Mucosa of stomach (tissue), 1 donor: ENCODE measurements at regions not wholly inside any gene's neighbourhood (a gene's known extent, or its start where the extent isn't known, plus 50 kb on each side); places are given as distances from the start of the nearest gene placed in this dataset.
"Not testable (repeated sequence)": the region's sequence is repeated elsewhere in the genome, so short reads cannot be mapped to it uniquely, and the experiment has no call there.

Experiments
- H3K27me3 ChIP-seq: one replicate; pipeline ENCODE4 v1.7.0; 2013; ENCODE audit warnings: mild to moderate bottlenecking, low read length; ENCODE audit not compliant: control insufficient read depth, insufficient read depth
- H3K36me3 ChIP-seq: one replicate; pipeline ENCODE4 v1.7.0; 2013; ENCODE audit warnings: low read length; ENCODE audit not compliant: control insufficient read depth, insufficient read depth
- H3K4me1 ChIP-seq: one replicate; pipeline ENCODE4 v1.7.0; 2013; ENCODE audit warnings: mild to moderate bottlenecking, low read length; ENCODE audit not compliant: control insufficient read depth, insufficient read depth
- H3K4me3 ChIP-seq: one replicate; pipeline ENCODE4 v1.7.0; 2013; ENCODE audit warnings: low read length
- H3K9ac ChIP-seq: one replicate; pipeline ENCODE4 v1.7.0; 2013; ENCODE audit warnings: mild to moderate bottlenecking, low read length, moderate library complexity
- H3K9me3 ChIP-seq: one replicate; pipeline ENCODE4 v1.7.0; 2013; ENCODE audit warnings: mild to moderate bottlenecking, low read length, moderate library complexity; ENCODE audit not compliant: control insufficient read depth
- donor health status: Pancreatic carcinoma.

- not testable (repeated sequence) for H3K9ac ChIP-seq, H3K4me3 ChIP-seq
Measured at GRCh38 chr9:97248252-97248651, 59.2 kb upstream of the CCDC180 start.

DNA sequence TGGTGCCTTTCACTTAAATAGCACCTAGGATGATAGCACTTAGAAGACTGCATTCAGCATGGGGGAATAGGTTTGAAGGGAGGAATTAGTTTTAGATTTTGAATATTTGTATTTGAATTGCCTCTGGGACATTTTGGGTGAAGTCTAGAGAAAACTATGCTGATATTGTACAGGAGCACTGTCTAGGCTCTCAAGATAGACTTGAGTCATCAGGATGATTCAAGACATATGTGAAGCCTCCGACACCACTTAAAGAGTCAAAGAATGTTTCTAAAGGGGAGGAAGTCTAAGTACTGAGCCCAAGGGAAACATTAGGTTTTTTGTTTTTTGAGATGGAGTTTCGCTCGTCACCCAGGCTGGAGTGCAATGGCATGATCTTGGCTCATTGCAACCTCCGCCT is 63.9 kb upstream of the CCDC180 start:
- no peak overlapping the region for H3K9ac ChIP-seq
- peaks cover under 1% of the 10 kb centered on the region for H3K4me1 ChIP-seq
- H3K4me3 ChIP-seq, result no peak overlapping the region
- no peaks in the 10 kb centered on the region for H3K36me3 ChIP-seq
- H3K27me3 ChIP-seq, result no peaks in the 10 kb centered on the region
- no peaks in the 10 kb centered on the region for H3K9me3 ChIP-seq

More at GRCh38 chr9:97248252-97248651, 59.2 kb upstream of the CCDC180 start:
- H3K4me1 ChIP-seq, H3K9me3 ChIP-seq, H3K36me3 ChIP-seq, H3K27me3 ChIP-seq: not testable (repeated sequence)

DNA sequence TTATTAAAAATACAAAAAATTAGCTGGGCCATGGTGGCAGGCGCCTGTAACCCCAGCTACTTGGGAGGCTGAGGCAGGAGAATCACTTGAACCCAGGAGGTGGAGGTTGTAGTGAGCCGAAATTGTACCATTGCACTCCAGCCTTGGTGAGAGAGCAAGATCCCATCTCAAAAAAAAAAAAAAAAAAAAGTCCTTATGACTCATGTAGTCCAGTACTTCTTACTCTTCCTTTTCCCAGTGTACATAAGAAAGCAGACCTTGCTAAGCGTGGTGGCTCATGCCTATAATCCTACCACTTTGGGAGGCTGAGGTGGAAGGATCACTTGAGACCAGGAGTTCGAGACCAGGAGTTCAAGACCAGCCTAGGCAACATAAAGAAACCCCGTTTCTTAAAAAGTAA is 66.0 kb upstream of the CCDC180 start:
- H3K36me3 ChIP-seq, H3K27me3 ChIP-seq, H3K4me1 ChIP-seq, H3K9me3 ChIP-seq, H3K9ac ChIP-seq, H3K4me3 ChIP-seq: not testable (repeated sequence)

DNA sequence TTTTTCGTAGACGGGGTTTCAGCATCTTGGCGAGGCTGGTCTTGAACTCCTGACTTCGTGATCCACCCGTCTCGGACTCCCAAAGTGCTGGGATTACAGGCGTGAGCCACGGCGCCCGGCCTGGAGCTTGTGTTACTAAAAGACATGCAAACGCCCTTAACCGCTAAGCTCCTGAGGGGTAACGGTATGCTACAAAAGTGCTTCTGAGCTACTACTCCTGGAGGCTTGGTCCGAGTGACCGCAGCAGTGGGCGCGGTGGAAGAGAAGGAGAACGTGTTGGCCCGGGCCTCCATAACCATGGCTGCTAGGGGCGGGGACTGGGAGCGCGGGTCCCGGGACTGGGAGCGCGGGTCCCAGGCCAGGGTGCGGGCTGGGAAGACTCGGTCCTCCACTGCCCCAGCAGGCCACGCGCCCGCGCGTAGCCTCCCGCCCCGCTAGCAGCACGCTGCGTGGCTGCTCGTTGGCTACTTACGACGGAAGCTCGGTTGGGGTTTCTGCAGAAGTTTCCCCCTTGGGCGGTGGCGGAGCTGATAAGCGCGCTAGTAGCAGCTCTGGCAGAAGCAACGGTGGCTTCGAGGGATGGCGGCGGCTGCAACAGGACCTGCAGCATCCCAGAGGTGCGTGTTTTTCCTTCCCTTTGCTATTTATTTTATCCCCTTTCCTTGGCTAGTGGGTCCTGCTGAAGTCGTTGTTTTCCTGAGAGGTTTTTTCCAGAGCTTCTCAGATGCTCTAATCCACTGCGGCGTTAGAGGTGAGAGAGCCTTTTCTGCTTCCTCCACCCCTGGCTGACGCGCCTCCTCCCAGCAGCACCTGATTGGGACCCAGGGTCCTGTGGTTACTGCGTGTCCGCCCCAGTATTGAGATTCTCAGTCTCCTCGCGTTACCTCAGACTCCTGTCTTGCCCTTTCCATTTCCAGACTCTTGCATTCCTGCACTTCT is 69.2 kb upstream of the CCDC180 start:
- peak overlapping the region; percentile 70 for H3K9ac ChIP-seq
- H3K36me3 ChIP-seq, result no peaks in the 10 kb centered on the region
- peaks cover 4% of the 10 kb centered on the region for H3K4me1 ChIP-seq
- H3K4me3 ChIP-seq, result peak overlapping the region; percentile 98
- H3K9me3 ChIP-seq, result no peaks in the 10 kb centered on the region
- H3K27me3 ChIP-seq, result no peaks in the 10 kb centered on the region

DNA sequence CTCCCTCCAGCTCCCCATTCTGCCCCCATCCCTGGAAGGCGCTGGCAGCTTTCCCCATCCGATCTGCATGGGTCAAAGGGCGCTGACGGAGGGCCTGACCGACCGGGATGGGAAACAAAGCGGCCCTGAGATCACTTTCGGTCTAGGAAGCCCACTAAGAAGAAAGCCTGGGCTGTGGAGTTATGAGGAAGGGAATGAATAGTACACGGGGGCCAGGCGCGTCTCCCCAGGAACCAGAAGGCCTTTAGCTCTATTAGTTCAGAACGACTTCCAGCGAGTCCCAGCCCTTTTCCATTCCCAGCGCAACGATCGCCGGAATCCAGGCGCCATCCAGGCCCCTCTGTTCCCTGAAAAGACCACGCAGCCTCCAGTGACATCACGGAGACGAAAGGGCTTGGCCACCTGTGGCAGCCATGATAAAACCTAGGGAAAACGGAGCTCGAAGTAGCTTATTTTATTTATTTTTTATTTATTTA is 70.1 kb upstream of the CCDC180 start:
- no peaks in the 10 kb centered on the region for H3K27me3 ChIP-seq
- H3K36me3 ChIP-seq, result no peaks in the 10 kb centered on the region
- H3K4me3 ChIP-seq, result no peak overlapping the region
- peaks cover 4% of the 10 kb centered on the region for H3K4me1 ChIP-seq
- no peak overlapping the region for H3K9ac ChIP-seq
- H3K9me3 ChIP-seq, result no peaks in the 10 kb centered on the region

- not testable (repeated sequence) for H3K4me1 ChIP-seq, H3K9ac ChIP-seq, H3K27me3 ChIP-seq, H3K9me3 ChIP-seq, H3K4me3 ChIP-seq, H3K36me3 ChIP-seq
Measured at GRCh38 chr9:97233009-97233400, 74.5 kb upstream of the CCDC180 start.

DNA sequence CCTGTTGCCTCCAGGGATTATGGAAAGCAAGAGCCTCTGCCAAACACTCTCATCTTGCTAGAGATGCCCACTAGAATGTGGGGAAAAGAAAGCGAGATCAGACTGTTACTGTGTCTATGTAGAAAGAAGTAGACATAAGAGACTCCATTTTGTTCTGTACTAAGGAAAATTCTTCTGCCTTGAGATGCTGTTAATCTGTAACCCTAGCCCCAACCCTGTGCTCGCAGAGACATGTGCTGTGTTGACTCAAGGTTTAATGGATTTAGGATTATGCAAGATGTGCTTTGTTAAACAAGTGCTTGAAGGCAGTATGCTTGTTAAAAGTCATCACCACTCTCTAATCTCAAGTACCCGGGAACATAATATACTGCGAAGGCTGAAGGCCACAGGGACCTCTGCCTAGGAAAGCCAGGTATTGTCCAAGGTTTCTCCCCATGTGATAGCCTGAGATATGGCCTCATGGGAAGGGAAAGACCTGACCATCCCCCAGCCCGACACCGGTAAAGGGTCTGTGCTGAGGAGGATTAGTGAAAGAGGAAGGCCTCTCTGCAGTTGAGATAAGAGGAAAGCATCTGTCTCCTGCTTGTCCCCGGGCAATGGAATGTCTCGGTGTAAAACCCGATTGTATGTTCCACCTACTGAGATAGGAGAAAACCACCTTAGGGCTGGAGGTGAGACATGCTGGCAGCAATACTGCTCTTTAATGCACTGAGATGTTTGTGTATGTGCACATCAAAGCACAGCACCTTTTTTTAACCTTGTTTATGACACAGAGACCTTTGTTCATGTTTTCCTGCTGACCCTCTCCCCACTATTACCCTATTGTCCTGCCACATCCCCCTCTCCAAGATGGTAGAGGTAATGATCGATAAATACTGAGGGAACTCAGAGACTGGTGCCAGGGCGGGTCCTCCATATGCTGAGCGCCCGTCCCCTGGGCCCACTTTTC is 75.1 kb upstream of the CCDC180 start:
- not testable (repeated sequence) for H3K27me3 ChIP-seq, H3K9ac ChIP-seq, H3K4me1 ChIP-seq, H3K4me3 ChIP-seq, H3K9me3 ChIP-seq, H3K36me3 ChIP-seq

- not testable (repeated sequence) for H3K9ac ChIP-seq, H3K36me3 ChIP-seq, H3K9me3 ChIP-seq, H3K4me1 ChIP-seq, H3K4me3 ChIP-seq
- peaks cover 35% of the 10 kb centered on the region for H3K27me3 ChIP-seq
Measured at GRCh38 chr9:97222393-97222792, 85.1 kb upstream of the CCDC180 start.

GRCh38 chr9:97221478-97222355 is 85.7 kb upstream of the CCDC180 start:
- H3K9me3 ChIP-seq, H3K9ac ChIP-seq, H3K4me3 ChIP-seq, H3K4me1 ChIP-seq, H3K36me3 ChIP-seq: not testable (repeated sequence)
- peaks cover 35% of the 10 kb centered on the region for H3K27me3 ChIP-seq

DNA sequence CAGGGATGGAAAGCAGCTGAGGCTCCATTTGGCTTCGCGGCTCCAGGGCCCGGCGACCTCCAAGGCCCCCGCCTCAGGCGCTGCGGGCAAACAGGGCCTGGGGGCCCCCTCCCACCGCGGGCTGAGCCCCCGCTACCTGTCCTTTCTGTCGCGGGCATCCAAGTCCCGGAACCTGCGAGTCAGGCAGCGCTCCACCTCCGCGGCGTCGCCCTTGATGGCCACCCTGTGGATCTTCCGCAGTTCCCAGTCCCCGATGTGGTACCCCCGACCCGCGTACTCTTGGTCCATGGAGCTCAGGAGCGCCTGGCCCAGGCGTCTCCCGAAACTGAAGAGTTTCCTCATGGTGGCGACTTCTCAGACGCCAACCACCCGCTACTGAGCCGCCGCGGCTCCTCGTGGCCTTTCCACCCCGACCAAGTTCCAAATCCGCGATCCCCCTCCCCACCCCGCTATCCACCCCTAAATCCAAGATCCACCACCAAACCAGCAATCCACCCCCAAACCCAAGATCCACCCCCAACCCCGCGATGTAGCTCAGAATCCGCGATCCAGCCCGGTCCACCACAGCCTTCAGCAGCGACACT is 86.5 kb upstream of the CCDC180 start:
- Histone ChIP-seq H3K36me3 (no peaks in the 10 kb centered on the region), H3K4me1 (no peaks in the 10 kb centered on the region), H3K27me3 (peaks cover 35% of the 10 kb centered on the region), H3K9me3 (no peaks in the 10 kb centered on the region), H3K9ac (no peak overlapping the region), H3K4me3 (no peak overlapping the region)

DNA sequence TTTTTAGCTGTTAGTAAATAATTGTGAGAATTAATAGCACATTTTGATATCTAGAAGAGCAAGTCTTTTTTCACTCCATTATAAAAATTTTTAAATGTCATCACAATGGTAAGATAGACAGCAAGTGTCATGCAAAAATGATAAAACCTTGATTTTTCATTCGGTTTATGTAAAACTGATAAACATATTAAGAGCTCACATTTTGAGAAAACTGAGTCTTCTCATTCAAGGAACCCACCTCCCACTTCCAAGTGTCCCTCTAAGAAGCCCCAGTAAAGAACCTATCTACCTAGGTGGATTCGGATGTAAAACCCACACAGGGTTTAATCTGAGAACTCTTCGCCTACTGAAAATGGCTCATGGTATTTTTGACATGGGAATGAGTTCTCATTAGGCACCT is 87.1 kb upstream of the CCDC180 start:
- not testable (repeated sequence) for H3K36me3 ChIP-seq, H3K9me3 ChIP-seq, H3K4me3 ChIP-seq, H3K9ac ChIP-seq, H3K4me1 ChIP-seq
- peaks cover 35% of the 10 kb centered on the region for H3K27me3 ChIP-seq
